ENCODE measurements at regions not wholly inside any gene's neighbourhood (a gene's known extent, or its start where the extent isn't known, plus 50 kb on each side); places are given as distances from the start of the nearest gene placed in this dataset.
"Not testable (repeated sequence)": the region's sequence is repeated elsewhere in the genome, so short reads cannot be mapped to it uniquely, and the experiment has no call there.

DNA sequence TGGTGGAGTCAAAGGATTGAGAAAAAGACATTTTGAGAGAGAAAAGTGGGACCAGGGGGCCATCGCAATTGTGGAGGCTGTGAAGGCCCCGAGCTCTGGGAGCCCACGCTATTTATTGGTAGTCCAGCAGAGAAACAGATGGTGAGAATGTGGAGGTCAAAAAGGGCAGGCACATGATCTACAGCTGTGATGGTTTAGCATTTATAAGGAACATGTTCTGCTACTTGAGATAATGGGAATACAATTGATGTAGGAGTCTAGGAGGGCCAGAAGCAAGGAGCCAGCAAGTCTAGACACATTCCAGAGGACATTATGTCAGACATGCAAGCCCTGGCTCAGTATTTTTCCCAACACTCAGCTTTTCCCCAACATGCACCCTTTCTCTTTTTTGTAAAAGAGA, 283.4 kb upstream of the MTPN start:
- H3K27ac ChIP-seq; POLR2A ChIA-PET; H3K4me2 ChIP-seq; FAIRE-seq; H3K4me3 ChIP-seq; DNase-seq (ENCODE audit: low read depth in 1 of 2, low spot score in 1 of 2); H3K9me3 ChIP-seq; ATAC-seq; CTCF ChIA-PET; H3K4me1 ChIP-seq: not testable (repeated sequence)
- 3% methylated on average over 3 of the region's 3 CpGs for WGBS (ENCODE audit: missing lambda C conversion rate)

DNA sequence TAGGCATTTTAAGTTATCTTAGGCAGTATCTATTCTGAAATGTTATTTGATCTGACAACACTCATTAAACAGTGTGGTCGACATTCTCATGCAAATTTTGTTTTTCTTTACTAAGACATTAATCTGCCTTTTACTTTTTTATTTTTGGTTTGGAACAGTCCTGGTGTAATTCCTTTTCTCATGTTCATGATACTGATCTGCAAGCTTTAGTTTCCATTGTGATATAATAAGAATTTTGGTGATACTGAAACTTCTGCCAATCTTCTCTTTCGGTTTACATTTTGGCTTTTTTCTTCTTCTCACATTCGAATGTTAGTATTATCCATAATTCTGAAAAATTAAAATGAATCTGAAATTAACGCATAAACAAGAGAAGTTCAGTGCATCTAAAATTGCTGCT, 281.9 kb upstream of the MTPN start:
- TF ChIP-seq HOXA7 (CRISPR knock-in tag; IDR thresholded peaks at IDR 0.05) (no peak), JUNB (IDR thresholded peaks at IDR 0.05) (no peak), HOXB13 (CRISPR knock-in tag; IDR thresholded peaks at IDR 0.05; ENCODE audit: low read depth) (no peak), HOXB5 (CRISPR knock-in tag; IDR thresholded peaks at IDR 0.05) (no peak), MYC (IDR thresholded peaks at IDR 0.05; ENCODE audit: borderline replicate concordance, low read length) (no peak)
- TF ChIP-seq, protein P1, sequence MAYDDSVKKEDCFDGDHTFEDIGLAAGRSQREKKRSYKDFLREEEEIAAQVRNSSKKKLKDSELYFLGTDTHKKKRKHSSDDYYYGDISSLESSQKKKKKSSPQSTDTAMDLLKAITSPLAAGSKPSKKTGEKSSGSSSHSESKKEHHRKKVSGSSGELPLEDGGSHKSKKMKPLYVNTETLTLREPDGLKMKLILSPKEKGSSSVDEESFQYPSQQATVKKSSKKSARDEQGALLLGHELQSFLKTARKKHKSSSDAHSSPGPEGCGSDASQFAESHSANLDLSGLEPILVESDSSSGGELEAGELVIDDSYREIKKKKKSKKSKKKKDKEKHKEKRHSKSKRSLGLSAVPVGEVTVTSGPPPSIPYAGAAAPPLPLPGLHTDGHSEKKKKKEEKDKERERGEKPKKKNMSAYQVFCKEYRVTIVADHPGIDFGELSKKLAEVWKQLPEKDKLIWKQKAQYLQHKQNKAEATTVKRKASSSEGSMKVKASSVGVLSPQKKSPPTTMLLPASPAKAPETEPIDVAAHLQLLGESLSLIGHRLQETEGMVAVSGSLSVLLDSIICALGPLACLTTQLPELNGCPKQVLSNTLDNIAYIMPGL (CRISPR knock-in tag; IDR thresholded peaks at IDR 0.05; ENCODE audit: borderline replicate concordance), result no peak
- ATAC-seq (no peak), DNase-seq (ENCODE audit: low read depth in 1 of 2, low spot score in 1 of 2) (no peak), FAIRE-seq (no peak)
- POLR2A ChIA-PET, result no interaction called here
- H3K4me2 ChIP-seq, result no peak overlapping the region
- WGBS (ENCODE audit: missing lambda C conversion rate), result under 1% methylated on average over 4 of the region's 4 CpGs
- no peak overlapping the region for H3K27ac ChIP-seq
- no peak overlapping the region for H3K4me3 ChIP-seq
- CTCF ChIA-PET, result no interaction called here
- H3K4me1 ChIP-seq, result no peaks in the 10 kb centered on the region
- no peaks in the 10 kb centered on the region for H3K9me3 ChIP-seq

DNA sequence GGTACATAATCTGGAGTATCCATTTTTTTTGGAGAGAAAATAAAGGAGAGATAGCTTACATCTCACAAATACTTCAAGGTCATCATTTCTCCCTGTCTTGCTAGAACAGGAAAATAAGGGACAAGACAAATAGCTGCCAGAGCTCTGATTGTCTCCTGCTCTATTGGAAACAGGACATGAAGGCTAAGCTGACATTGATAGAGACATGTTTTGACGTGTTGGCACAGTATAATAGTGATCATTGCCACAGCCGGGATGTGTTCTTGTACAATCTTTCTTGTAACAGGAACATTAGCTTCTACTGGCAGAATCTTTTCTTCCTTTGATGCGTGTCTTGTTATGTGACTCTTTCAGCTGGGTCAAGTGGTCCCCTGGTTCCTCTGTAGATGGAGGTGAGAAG, 279.3 kb upstream of the MTPN start:
- no peak for FAIRE-seq
- no peak overlapping the region for H3K4me3 ChIP-seq
- no peak for ATAC-seq
- no peak overlapping the region for H3K4me2 ChIP-seq
- H3K4me1 ChIP-seq, result no peaks in the 10 kb centered on the region
- POLR2A ChIA-PET, result no interaction called here
- 0% methylated on average over 3 of the region's 3 CpGs for WGBS (ENCODE audit: missing lambda C conversion rate)
- no peak overlapping the region for H3K27ac ChIP-seq
- no peak for TF ChIP-seq POLR2A (IDR thresholded peaks at IDR 0.05; ENCODE audit: low read length)
- TF ChIP-seq ZNF302 (CRISPR knock-in tag; IDR thresholded peaks at IDR 0.05), result no peak
- TF ChIP-seq JUN (IDR thresholded peaks at IDR 0.05), result no peak
- TF ChIP-seq FOXS1 (CRISPR knock-in tag; IDR thresholded peaks at IDR 0.05), result no peak
- TF ChIP-seq ESRRA (IDR thresholded peaks at IDR 0.05; ENCODE audit: borderline replicate concordance, low read length), result no peak
- no peak for TF ChIP-seq RFX5 (IDR thresholded peaks at IDR 0.05)
- no peak for TF ChIP-seq ZC3H11A (IDR thresholded peaks at IDR 0.05)
- no peaks in the 10 kb centered on the region for H3K9me3 ChIP-seq
- CTCF ChIA-PET, result interaction anchor here (0.6 to 0.9 kb wide), 2 partner anchors 23 to 580 kb away, joined by 3 read pairs; no protein-coding TSS in a partner anchor
- no peak for DNase-seq (ENCODE audit: low read depth in 1 of 2, low spot score in 1 of 2)

DNA sequence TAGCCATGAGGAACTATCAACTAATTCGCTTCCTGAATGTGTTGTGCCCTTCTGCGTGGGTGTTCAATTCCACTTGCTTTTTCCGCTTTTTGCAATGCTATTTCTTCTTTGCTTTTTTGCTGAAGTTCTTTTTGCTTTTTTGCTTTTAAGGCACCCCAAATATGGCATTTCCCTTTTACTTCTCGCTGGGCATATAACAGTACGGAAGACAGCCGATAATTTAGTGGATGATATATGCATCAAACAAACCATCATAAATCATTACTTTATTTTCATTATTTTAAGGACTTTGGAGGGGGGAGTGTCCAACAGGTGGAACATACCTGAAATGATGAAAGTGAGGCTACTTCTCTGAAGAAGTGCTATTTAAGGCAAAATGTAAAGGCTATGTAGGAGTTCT, 277.0 kb upstream of the MTPN start:
- no peak for DNase-seq (ENCODE audit: low read depth in 1 of 2, low spot score in 1 of 2)
- POLR2A ChIA-PET, result no interaction called here
- Histone ChIP-seq H3K4me3 (no peak overlapping the region), H3K4me1 (no peaks in the 10 kb centered on the region), H3K9me3 (no peaks in the 10 kb centered on the region), H3K27ac (no peak overlapping the region), H3K4me2 (no peak overlapping the region)
- CTCF ChIA-PET, result no interaction called here
- FAIRE-seq, result no peak
- 28% methylated on average over 6 of the region's 6 CpGs for WGBS (ENCODE audit: missing lambda C conversion rate)
- no peak for ATAC-seq
- TF ChIP-seq EHF (CRISPR knock-in tag; IDR thresholded peaks at IDR 0.05), result no peak
- TF ChIP-seq, protein P2, sequence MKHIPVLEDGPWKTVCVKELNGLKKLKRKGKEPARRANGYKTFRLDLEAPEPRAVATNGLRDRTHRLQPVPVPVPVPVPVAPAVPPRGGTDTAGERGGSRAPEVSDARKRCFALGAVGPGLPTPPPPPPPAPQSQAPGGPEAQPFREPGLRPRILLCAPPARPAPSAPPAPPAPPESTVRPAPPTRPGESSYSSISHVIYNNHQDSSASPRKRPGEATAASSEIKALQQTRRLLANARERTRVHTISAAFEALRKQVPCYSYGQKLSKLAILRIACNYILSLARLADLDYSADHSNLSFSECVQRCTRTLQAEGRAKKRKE (CRISPR knock-in tag; IDR thresholded peaks at IDR 0.05; ENCODE audit: low read depth), result no peak
- TF ChIP-seq CBX8 (IDR thresholded peaks at IDR 0.05), result no peak
- TF ChIP-seq RNF2 (IDR thresholded peaks at IDR 0.05; ENCODE audit: borderline replicate concordance, low read depth), result no peak
- TF ChIP-seq HOXA7 (CRISPR knock-in tag; IDR thresholded peaks at IDR 0.05), result no peak
- TF ChIP-seq FOXS1 (CRISPR knock-in tag; IDR thresholded peaks at IDR 0.05), result no peak
- TF ChIP-seq NR3C1 (IDR thresholded peaks at IDR 0.05), result no peak
- TF ChIP-seq BHLHE40 (IDR thresholded peaks at IDR 0.05; ENCODE audit: low read depth, low read length), result no peak
- no peak for TF ChIP-seq JUNB (IDR thresholded peaks at IDR 0.05)
- TF ChIP-seq CBX2 (IDR thresholded peaks at IDR 0.05; ENCODE audit: borderline replicate concordance, low read depth), result no peak
- TF ChIP-seq KDM5A (IDR thresholded peaks at IDR 0.05), result no peak
- no peak for TF ChIP-seq HEYL (CRISPR knock-in tag; IDR thresholded peaks at IDR 0.05)
- TF ChIP-seq CHD2 (IDR thresholded peaks at IDR 0.05; ENCODE audit: low read length, partially characterized antibody), result no peak
- TF ChIP-seq JUN (IDR thresholded peaks at IDR 0.05), result no peak
- TF ChIP-seq, protein P3, sequence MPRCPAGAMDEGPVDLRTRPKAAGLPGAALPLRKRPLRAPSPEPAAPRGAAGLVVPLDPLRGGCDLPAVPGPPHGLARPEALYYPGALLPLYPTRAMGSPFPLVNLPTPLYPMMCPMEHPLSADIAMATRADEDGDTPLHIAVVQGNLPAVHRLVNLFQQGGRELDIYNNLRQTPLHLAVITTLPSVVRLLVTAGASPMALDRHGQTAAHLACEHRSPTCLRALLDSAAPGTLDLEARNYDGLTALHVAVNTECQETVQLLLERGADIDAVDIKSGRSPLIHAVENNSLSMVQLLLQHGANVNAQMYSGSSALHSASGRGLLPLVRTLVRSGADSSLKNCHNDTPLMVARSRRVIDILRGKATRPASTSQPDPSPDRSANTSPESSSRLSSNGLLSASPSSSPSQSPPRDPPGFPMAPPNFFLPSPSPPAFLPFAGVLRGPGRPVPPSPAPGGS (IDR thresholded peaks at IDR 0.05), result no peak
- TF ChIP-seq FOSB (CRISPR knock-in tag; IDR thresholded peaks at IDR 0.05), result no peak
- TF ChIP-seq EHMT2 (IDR thresholded peaks at IDR 0.05; ENCODE audit: low read depth), result no peak
- TF ChIP-seq, protein P4, sequence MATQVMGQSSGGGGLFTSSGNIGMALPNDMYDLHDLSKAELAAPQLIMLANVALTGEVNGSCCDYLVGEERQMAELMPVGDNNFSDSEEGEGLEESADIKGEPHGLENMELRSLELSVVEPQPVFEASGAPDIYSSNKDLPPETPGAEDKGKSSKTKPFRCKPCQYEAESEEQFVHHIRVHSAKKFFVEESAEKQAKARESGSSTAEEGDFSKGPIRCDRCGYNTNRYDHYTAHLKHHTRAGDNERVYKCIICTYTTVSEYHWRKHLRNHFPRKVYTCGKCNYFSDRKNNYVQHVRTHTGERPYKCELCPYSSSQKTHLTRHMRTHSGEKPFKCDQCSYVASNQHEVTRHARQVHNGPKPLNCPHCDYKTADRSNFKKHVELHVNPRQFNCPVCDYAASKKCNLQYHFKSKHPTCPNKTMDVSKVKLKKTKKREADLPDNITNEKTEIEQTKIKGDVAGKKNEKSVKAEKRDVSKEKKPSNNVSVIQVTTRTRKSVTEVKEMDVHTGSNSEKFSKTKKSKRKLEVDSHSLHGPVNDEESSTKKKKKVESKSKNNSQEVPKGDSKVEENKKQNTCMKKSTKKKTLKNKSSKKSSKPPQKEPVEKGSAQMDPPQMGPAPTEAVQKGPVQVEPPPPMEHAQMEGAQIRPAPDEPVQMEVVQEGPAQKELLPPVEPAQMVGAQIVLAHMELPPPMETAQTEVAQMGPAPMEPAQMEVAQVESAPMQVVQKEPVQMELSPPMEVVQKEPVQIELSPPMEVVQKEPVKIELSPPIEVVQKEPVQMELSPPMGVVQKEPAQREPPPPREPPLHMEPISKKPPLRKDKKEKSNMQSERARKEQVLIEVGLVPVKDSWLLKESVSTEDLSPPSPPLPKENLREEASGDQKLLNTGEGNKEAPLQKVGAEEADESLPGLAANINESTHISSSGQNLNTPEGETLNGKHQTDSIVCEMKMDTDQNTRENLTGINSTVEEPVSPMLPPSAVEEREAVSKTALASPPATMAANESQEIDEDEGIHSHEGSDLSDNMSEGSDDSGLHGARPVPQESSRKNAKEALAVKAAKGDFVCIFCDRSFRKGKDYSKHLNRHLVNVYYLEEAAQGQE (IDR thresholded peaks at IDR 0.05), result no peak
